HG03469 (cell line): ENCODE measurements at regions not wholly inside any gene's neighbourhood (a gene's known extent, or its start where the extent isn't known, plus 50 kb on each side); places are given as distances from the start of the nearest gene placed in this dataset.

Experiments
- ATAC-seq: cut with Tn5 transposase; IDR thresholded peaks from one replicate; pipeline ENCODE4 v1.9.1; 2021; ENCODE audit warnings: mild to moderate bottlenecking, moderate library complexity, moderate number of reproducible peaks; ENCODE audit not compliant: unreplicated experiment

DNA sequence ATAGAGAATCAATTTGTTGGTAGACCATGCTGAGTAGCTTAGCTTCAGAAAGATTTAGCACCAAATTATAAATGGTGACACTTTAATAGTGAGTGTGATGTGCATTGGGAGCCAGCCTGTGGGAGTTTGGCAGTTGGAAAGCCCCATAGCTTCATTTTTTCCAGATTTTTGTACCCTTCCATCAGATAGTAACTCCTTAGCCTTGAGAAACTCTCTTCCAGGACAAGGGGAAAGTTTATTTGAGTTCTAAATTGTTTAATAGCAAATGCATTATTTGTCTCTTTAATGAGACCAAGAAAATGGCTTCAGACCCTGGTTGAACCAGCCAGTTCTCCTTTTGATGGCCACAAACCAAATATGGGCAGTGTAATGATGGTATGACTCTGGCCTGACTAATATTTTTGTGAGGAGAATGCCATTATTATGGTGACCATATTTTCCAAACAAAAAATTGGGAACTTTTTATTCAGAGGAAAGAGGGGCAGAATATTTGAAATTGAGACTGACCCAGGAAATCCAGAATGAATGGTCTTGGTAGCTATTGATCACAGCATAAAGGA lies 49.8 kb downstream of the PLCE1 start:
- no peak for ATAC-seq

DNA sequence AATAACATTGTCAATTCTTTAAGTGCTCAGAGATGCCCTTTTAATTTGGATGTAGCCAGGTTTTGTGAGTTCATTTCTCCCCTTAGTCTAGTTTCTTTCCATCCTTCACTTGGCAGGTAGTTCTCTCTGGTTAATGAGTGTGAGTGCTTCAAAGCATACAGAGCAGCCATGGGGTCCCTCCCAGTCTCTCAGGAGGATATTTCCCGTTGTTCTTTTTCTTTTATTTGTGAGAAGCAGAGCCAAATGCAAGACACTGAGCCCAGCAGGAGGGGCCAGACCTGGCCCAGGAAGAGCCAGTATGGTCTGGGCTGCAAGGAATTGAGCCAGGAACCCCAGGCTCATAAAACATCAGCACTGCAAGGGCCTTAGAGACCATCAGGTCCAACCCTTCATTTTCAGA lies 52.4 kb downstream of the PLCE1 start:
- ATAC-seq, result no peak

GRCh38 chr10:94047293-94047692 lies 53.6 kb downstream of the PLCE1 start:
- ATAC-seq, result no peak

GRCh38 chr10:94049911-94050310 lies 56.2 kb downstream of the PLCE1 start:
- ATAC-seq, result no peak

- ATAC-seq, result no peak
These were observed 58.5 kb downstream of the PLCE1 start for GRCh38 chr10:94052281-94052680.

GRCh38 chr10:94052866-94053791 lies 59.4 kb downstream of the PLCE1 start:
- ATAC-seq, result no peak

DNA sequence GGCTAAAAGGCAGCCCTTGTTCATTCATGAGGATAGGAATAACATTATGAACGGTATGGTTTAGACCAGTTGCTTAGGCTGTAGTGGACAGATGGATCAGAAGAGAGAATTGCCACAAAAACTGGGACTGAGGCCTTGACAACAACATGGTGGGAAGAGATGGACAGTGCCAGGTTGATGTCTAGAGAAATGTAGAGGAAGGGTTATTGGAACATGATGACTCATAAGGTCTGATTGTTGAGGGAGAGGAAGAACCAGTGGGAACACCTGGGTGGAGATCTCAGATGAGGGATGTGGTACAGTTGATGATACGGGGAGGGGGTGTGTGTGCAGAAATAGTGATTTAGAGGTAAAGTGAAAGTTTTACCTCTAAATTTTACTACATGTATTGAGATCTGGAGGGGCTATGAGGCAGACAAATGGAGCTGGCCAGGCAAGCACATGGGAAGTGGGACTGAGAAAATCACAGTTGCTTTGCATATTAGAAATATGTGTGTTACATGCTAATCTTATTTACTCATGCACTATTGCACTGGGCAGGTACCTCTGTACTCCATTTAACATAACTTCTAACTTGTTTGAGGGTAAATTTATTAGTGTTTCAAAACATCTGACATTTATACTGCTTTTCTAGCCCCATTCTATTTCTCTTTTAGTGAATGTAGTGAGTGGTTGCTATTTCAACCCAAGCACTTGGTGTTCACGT lies 65.6 kb downstream of the PLCE1 start:
- ATAC-seq, result no peak

DNA sequence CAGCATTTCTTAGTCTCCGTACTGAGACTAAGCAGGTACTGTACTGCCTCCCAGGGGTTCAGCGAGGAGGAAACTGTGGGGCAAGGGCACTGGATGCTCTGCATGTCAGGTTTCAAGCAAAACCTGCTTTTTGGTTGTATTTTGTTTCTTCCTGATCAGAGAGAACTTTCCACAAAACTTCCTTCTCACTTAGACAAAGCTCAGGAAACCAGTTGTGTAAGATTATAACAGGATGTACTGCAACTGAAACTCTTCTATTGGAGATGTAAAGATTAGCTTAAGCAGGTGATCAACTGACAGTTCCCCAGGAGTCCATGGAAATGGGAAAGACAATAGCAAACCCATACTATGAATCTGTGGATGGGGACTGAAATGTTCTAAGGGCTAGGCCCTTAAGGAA lies 67.3 kb downstream of the PLCE1 start:
- ATAC-seq, result no peak

DNA sequence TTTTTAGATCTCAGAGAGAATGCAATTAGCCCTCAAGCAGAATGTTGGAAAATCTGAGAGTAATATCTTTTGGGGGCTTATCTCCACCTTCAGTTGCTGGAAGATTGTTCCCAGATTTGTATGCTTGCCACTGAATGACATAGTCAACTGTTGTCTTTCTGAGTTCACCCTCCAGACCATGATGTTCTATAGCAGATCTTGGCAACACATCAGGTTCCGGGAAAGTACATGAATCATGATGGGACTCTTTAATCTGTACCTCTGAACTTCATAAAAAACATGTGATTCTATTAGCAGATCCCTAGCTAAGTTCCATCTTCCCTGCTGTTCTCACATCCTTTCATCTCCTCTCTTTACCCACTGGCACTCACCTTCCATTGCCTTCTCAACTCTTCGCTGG lies 68.9 kb downstream of the PLCE1 start:
- ATAC-seq, result no peak

- no peak for ATAC-seq
These were observed 71.6 kb downstream of the PLCE1 start for GRCh38 chr10:94065362-94065761.

GRCh38 chr10:94065787-94066186 lies 72.1 kb downstream of the PLCE1 start:
- ATAC-seq, result no peak

DNA sequence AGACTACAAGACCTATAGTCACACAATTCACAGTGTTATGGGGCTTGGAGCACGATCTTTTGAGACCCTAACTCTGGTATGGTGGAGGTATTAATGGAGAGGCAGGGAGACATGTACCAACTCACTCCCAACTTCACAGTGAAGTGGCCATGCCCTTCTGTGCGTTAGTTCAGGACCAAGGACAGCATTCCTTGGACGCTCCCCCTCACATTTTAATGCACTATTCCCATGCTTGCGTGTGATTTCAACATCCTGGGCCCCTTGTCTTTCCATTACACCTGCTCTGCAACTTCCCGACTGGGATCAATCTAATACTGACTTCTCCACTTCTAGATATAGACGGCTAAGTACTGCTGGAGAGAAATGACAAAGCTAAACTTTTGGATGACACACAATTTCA lies 72.7 kb downstream of the PLCE1 start:
- no peak for ATAC-seq

DNA sequence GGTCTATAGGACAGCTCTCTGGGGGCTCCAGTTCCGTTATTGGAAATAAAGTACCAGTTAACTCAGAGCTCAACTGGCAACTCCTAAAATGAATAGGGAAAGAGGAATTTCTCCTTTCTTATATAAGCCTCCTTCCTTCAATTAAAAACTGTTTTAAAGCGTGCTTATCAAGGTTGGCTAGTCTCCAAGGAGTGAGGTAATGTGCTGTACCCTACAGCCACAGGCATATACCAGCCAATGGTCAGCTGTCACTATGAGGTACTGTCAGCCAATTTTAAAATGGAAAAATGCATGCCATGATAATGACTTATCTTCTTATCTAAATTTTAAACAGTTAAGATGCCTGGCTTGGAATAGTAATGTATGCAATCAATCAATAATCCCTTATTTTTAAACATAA lies 76.2 kb downstream of the PLCE1 start:
- no peak for ATAC-seq

- ATAC-seq, result no peak
These were observed 80.7 kb downstream of the PLCE1 start for GRCh38 chr10:94074462-94074861.

DNA sequence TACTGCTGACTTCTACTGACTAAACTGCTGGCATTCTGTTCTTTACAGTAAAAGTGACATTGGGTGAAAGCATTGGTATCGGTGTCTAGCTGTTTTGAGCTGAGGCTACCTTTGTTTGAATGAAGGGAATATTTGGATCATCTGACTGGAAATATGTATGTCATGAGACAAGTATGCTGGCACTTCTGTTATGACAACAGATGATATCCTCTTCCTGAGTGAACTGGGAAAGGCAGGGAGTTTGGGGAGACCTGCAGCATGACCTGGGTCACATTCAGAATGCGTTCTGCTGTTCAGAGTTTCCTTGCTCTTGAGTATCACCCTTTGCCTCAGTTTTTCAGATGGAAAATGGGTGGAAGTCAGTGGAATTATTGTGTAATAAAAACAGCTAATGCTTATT lies 81.8 kb downstream of the PLCE1 start:
- ATAC-seq, result no peak

GRCh38 chr10:94076325-94076841 lies 82.7 kb downstream of the PLCE1 start:
- no peak for ATAC-seq

- ATAC-seq, result no peak
These were observed 83.3 kb downstream of the PLCE1 start for GRCh38 chr10:94077042-94077441.

DNA sequence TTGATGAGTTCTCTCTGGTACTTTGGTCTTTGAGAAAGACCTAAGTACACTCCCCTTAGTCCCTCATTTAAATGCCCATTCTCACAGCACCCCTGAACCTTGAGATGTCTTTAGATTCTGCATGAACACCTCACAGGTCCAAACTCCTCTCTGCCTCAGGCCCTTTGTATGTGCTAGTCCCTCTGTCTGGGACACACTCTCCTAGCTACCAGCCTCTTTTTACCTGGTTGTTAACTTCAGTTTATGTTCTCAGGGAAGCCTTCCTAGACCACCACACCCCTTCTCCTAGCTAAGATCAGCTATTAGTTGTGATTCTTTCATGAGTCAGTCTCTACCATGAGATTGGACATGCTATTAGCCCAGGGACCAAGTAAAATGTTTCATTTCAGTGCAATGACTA lies 86.4 kb downstream of the PLCE1 start:
- no peak for ATAC-seq

- ATAC-seq, result no peak
These were observed 90.0 kb downstream of the PLCE1 start for GRCh38 chr10:94083662-94084265.

GRCh38 chr10:94084344-94084743 lies 90.6 kb downstream of the PLCE1 start:
- ATAC-seq, result no peak

DNA sequence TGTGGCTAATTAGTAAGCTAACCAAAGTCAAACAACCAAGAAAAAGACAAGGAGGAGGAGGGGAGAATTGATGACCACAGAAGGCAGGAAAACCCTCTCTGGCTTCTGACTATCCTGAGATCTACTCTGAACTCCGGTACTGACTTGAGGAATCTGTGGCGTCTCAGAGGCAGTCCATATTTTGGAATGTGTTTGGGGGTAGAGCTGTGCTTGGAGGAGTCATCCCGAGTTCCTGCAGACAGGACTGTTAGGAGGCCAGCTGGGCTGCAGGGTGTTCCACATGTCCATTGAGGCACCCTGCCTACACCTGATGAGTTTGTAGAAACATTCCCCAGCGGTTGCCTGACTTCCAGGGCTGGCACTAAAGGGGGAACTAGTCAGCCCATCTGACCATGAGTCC lies 91.6 kb downstream of the PLCE1 start:
- ATAC-seq, result no peak
